HG02852 (cell line): ENCODE measurements at regions not wholly inside any gene's neighbourhood (a gene's known extent, or its start where the extent isn't known, plus 50 kb on each side); places are given as distances from the start of the nearest gene placed in this dataset.
"Not testable (repeated sequence)": the region's sequence is repeated elsewhere in the genome, so short reads cannot be mapped to it uniquely, and the experiment has no call there.

Experiments used
- ATAC-seq: cut with Tn5 transposase; IDR thresholded peaks from one replicate; pipeline ENCODE4 v1.9.1; 2021; ENCODE audit warnings: mild to moderate bottlenecking, moderate library complexity; ENCODE audit not compliant: unreplicated experiment

DNA sequence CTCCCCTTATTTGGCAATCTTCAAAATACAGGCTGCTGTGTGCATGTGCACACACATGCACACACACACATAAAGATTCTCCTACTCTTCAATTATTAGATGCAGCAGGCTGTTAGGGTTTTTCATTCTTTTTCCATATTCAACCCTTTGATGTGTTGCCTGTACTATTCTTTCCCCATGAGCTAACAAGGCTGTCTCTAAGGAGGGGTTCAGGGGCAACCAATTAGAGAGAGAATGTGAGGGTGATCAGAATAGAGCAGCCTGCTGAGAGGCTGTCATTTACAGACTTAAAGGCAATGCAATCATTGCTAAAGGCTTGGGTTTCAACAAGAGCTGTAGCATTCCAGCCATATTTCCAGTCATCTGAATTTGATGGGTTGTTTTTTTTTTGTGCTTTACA is 467.4 kb upstream of the ID4 start:
- ATAC-seq: no peak

DNA sequence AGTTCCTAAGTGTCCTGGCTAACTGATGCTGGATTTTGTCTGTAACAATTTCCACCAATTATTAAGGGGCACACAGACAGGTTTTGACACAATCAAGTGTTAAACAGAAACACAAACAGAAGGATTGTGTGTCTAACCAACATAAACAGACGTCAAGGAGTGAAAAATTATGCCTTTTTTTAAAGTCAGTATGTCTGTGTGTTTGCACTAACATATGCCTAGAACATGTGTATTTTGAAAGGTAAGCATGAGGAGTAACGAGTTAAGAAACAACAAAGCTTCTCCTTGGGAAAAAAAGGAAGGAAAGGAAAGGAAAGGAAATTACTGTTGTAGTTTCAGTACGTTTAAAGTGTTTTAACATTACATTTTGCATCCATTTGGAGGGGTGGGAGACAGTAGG is 466.3 kb upstream of the ID4 start:
- ATAC-seq: no peak

- no peak for ATAC-seq
These were observed 461.6 kb upstream of the ID4 start for GRCh38 chr6:19375613-19376012.

DNA sequence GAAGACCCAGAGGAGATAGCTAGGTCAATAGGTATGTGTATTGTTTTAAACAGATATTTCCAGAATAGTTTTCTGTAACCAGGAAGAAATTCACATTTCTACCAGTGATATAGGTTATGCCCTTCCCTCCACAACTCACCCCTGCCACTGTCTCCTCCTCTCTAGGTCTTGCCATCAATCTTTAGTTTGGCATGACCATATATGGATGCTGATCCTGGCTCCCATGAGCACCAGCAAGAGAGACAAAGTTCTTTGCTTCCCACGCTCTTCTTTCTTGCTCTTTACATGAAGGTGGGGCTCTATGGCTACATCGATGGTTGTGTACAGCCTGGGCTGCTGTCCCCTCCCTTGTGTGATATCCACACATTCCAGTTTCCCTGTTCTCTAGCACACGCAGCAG is 459.4 kb upstream of the ID4 start:
- no peak for ATAC-seq

- no peak for ATAC-seq
These were observed 456.9 kb upstream of the ID4 start for GRCh38 chr6:19380293-19380692.

DNA sequence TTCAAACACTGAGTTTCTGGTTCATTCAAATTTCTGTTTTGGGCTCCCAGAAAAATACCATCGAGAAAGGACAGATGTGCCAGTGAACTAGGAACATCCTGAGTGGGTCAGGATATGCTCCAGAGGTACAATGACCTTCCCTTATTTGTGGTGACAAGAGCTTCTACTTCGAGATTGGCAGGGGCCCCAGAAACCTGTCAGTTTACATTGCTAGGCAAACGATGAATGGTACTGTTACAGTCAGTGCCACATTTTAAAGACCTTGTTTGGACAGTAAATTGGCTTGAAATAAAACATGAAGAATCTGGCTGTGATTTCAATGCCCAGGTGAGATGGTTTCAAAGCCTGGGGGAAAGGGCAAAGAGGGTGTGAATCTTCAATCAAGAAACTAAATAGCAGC is 454.5 kb upstream of the ID4 start:
- no peak for ATAC-seq

- ATAC-seq: no peak
These were observed 445.2 kb upstream of the ID4 start for GRCh38 chr6:19391926-19392325.

- no peak for ATAC-seq
These were observed 443.1 kb upstream of the ID4 start for GRCh38 chr6:19394051-19394450.

- no peak for ATAC-seq
These were observed 442.5 kb upstream of the ID4 start for GRCh38 chr6:19394687-19395086.

- ATAC-seq: no peak
These were observed 441.9 kb upstream of the ID4 start for GRCh38 chr6:19395316-19395715.

DNA sequence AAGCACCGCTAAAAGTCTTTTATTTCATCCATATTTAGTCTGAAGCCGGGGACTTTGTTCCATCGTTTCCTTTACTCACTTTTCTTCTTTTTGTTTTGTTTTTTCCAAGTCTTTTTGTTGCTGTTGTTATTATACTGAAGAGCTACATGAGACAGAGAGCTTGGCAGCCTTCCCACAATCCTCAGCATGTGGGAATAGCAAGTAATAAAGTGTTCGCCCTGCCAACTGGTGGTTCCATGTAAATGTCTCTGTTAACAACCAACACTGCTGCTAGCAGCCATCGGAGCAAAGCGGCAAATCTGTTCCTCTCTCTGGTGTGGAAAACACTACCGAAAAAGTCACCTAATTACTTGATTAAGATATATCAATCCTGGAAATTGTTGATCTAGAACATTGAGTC is 437.8 kb upstream of the ID4 start:
- ATAC-seq: no peak

DNA sequence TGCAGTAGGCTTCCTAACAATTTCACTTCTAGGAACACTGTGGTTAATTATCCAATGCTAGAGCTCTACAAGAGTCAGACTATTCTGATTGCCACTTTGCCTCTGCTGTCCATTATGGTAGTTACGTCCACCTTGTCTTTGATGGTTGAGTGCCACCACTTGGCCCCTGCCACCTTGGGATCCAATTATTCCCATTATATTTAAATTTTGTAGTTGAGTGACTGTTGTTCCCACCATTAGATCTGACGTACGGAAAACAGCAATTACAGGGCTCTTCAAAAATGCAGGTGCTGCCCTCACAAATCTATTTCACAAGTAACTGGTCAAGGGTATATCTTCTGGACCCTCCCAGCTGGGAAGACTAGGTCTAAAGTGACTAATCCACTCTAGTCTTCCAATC is 432.3 kb upstream of the ID4 start:
- not testable (repeated sequence) for ATAC-seq

- no peak for ATAC-seq
These were observed 428.8 kb upstream of the ID4 start for GRCh38 chr6:19408331-19408730.

DNA sequence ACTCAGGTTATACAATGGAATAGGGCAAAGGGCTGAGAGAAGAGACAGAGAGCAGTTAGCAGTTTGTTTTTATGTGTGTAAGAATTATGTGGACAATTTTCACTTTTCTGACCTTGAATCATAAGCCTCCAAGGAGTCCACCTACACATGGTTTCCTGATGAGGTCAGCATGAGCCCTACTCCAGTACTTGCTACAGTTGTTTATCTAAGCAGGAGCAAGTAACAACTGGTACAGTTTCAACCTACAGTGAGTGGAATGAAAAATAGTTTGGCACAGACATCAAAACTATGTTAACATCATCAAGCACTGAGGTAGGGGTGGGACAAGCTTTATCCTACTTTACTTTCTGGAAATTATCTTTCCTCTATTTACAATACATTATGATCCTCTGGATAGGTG is 426.7 kb upstream of the ID4 start:
- no peak for ATAC-seq

- no peak for ATAC-seq
These were observed 423.8 kb upstream of the ID4 start for GRCh38 chr6:19413323-19413722.

DNA sequence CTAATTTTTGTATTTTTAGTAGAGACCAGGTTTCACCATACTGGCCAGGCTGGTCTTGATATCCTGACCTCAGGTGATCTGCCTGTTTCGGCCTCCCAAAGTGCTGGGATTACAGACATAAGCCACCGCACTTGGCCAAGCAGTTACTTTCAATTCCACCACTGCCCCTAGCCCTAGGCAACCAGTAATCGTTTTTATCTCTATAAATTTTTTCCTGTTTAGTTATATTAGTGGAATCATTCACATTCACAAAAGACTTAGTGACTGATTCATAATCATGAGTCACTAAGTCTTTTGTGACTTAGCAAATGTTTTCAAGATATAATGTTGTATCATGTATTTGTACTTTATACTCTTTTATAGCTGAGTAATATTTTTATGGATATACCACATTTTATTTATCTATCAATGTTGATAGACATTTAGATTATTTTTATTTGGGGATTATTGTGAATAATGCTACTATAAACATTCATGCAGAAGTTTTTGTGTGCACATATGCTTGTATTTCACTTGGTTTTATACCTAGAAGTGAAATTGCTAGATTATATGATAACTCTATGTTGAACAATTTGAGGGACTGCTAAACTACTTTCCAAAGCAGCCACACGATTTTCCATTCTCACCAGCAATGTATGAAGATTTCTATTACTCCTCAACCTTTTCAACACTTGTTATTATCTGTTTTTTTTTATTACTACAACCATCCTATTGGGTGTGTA is 421.4 kb upstream of the ID4 start:
- no peak for ATAC-seq

DNA sequence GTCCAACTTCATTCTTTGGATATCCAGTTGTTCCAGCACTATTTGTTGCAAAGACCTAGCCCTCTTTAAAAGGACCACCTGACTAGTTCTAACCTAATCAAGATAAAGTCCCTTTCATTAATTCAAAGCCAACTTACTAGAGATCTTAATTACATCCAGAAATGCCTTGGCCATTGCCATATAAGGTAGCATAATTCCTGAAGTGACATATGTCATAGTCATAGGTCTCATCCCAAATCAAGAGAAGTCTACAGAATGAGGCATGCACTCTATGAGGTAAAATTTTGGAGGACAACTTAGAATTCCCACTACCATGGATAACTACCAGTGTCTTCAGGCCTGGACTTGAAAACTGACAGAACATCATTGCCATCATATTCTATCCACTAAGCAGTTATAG is 420.4 kb upstream of the ID4 start:
- no peak for ATAC-seq

GRCh38 chr6:19417713-19418112 is 419.5 kb upstream of the ID4 start:
- ATAC-seq: no peak

GRCh38 chr6:19424853-19425252 is 412.3 kb upstream of the ID4 start:
- ATAC-seq: no peak

GRCh38 chr6:19427548-19427947 is 409.6 kb upstream of the ID4 start:
- ATAC-seq: no peak

DNA sequence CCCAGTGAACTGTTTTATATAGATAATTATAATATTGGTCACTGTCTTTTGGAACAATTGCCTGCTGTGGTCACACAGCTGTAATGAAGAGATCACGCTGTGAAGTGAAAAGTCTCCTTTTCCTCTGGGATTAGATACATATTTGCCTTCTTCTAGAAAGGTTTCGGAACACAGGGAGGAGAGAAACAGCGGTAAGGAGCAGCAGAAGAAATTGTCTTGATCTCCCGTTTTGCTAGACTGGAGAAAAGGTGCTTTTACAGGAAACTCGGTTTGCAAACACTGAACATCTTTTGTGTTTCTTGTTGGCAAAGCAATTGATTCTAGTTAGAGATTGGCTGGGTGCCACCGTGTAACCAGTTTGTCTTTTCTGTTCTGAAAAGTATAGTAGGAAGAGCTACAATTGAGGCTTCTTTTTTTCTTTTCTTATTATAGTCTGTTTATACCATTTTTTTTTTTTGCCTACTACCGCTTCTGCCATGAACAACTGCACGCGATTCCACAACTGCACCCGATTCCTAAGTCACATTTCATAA is 404.1 kb upstream of the ID4 start:
- no peak for ATAC-seq

GRCh38 chr6:19434065-19434464 is 403.1 kb upstream of the ID4 start:
- ATAC-seq: no peak

DNA sequence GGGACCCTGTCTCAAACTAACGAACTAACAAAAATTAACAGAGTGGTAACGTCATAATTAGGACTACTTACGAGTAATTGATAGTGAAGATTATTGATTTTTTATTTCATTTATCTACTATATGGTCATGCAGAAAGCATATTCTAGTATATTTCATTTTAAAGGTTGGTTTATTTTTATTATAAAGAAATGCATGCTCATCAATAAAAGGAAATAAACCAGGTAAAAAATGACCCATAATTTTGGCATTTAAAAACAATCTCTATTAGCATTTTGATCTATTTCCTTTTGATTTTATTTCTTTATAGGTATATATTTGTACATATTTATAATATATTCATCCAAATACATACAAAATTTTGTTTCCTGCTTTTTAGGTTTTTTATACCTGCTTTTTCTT is 401.4 kb upstream of the ID4 start:
- ATAC-seq: no peak
